ENCODE measurements at regions not wholly inside any gene's neighbourhood (a gene's known extent, or its start where the extent isn't known, plus 50 kb on each side); places are given as distances from the start of the nearest gene placed in this dataset.

DNA sequence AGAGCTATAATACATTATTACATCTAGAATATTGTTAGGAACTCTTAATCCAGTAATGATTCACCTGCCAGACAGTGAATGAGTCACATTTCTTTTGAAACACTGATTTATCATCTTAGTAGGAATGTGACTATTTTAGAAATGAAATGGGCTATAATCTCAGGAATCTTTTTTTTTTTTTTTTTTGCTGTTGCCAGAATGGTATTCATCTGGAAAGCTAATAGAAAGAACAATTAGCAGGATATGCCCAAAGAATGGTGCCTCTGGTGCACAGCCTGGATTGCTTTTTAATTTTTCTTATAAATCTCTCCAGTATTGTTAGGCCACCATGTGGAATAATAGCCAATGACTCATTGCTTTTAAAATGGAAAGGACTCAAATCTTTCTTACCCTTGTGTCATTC lies 181.1 kb upstream of the SMIM31 start:
- TF ChIP-seq POLR2A (IDR thresholded peaks at IDR 0.05), result no peak
- TF ChIP-seq, protein P1, sequence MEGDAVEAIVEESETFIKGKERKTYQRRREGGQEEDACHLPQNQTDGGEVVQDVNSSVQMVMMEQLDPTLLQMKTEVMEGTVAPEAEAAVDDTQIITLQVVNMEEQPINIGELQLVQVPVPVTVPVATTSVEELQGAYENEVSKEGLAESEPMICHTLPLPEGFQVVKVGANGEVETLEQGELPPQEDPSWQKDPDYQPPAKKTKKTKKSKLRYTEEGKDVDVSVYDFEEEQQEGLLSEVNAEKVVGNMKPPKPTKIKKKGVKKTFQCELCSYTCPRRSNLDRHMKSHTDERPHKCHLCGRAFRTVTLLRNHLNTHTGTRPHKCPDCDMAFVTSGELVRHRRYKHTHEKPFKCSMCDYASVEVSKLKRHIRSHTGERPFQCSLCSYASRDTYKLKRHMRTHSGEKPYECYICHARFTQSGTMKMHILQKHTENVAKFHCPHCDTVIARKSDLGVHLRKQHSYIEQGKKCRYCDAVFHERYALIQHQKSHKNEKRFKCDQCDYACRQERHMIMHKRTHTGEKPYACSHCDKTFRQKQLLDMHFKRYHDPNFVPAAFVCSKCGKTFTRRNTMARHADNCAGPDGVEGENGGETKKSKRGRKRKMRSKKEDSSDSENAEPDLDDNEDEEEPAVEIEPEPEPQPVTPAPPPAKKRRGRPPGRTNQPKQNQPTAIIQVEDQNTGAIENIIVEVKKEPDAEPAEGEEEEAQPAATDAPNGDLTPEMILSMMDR (IDR thresholded peaks at IDR 0.05), result no peak
- no peak for TF ChIP-seq POLR2AphosphoS5 (IDR thresholded peaks at IDR 0.05)

All from suprapubic skin (tissue), 4 donors.